ENCODE measurements at regions not wholly inside any gene's neighbourhood (a gene's known extent, or its start where the extent isn't known, plus 50 kb on each side); places are given as distances from the start of the nearest gene placed in this dataset.

DNA sequence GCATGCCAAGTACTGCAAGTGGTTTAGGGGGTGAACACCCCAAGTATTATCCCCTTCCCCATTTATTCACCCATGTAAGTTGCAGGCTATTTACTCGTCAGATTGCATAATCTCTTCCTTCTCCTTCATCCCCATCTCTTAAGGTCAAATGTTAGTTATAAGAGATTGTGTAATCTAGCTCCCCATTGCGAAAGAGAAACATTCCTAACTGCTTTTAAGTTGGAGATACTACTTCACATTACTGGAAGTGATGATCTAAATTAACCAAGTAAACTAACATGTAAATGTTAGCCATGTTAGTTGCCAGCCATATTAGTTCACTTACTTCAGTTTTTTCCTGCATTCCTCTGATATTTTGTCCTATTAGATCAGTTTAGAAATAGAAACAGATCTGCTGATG, 262.3 kb downstream of the TAF11L14 start:
- no peaks in the 10 kb centered on the region for H4K20me1 ChIP-seq (ENCODE audit: insufficient read depth)
- H3K36me3 ChIP-seq (ENCODE audit: insufficient read depth) = no peaks in the 10 kb centered on the region
- no peak overlapping the region for H3K4me2 ChIP-seq
- no peak overlapping the region for H3K9ac ChIP-seq
- H3K79me2 ChIP-seq (ENCODE audit: insufficient read depth, low read depth) = no peaks in the 10 kb centered on the region
- H3K4me1 ChIP-seq (ENCODE audit: low read depth, poor library complexity, severe bottlenecking) = no peaks in the 10 kb centered on the region
- no peak overlapping the region for H3K4me3 ChIP-seq (IDR thresholded peaks at IDR 0.05; ENCODE audit: insufficient read depth, low read depth, low read length)
- TF ChIP-seq CTCF (conservative IDR thresholded peaks at IDR 0.05; ENCODE audit: low read depth, low read length) = no peak
- H3K27me3 ChIP-seq (ENCODE audit: insufficient read depth, low read depth) = no peaks in the 10 kb centered on the region
- no peak overlapping the region for H2AFZ ChIP-seq (ENCODE audit: low read depth)
- H3K27ac ChIP-seq = no peak overlapping the region

- no peaks in the 10 kb centered on the region for H3K79me2 ChIP-seq (ENCODE audit: insufficient read depth, low read depth)
Observed at GRCh38 chr5:17897776-17898175, 263.5 kb downstream of the TAF11L14 start.

DNA sequence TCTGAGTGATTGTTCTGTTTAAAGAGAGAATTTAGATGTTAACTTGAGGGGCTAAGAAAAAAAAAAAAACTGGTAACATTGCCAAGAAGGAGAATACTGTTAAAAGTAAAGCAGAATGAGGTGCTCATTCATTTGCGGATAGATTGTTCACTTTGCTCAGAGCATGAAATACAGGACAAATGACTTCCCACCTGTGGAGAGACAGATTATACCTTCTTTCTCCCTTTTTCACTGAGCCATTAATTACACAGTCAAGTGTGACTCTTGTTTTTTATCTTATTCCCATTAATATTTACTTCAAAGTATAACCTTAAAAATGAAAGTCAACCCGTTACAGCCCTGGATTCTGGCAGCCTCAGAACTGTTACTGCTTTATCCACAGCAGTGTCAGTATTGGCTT, 264.5 kb downstream of the TAF11L14 start:
- Histone ChIP-seq H3K9ac (no peak overlapping the region), H3K4me3 (IDR thresholded peaks at IDR 0.05; ENCODE audit: insufficient read depth, low read depth, low read length) (no peak overlapping the region), H3K4me2 (no peak overlapping the region), H3K4me1 (ENCODE audit: low read depth, poor library complexity, severe bottlenecking) (no peaks in the 10 kb centered on the region), H4K20me1 (ENCODE audit: insufficient read depth) (no peaks in the 10 kb centered on the region), H3K79me2 (ENCODE audit: insufficient read depth, low read depth) (no peaks in the 10 kb centered on the region), H3K27ac (no peak overlapping the region), H3K36me3 (ENCODE audit: insufficient read depth) (no peaks in the 10 kb centered on the region), H2AFZ (ENCODE audit: low read depth) (no peak overlapping the region), H3K27me3 (ENCODE audit: insufficient read depth, low read depth) (no peaks in the 10 kb centered on the region)
- no peak for TF ChIP-seq CTCF (conservative IDR thresholded peaks at IDR 0.05; ENCODE audit: low read depth, low read length)

More at GRCh38 chr5:17897776-17898175, 263.5 kb downstream of the TAF11L14 start:
- no peaks in the 10 kb centered on the region for H4K20me1 ChIP-seq (ENCODE audit: insufficient read depth)
- H3K9ac ChIP-seq = no peak overlapping the region
- TF ChIP-seq CTCF (conservative IDR thresholded peaks at IDR 0.05; ENCODE audit: low read depth, low read length) = no peak
- H3K4me2 ChIP-seq = no peak overlapping the region
- no peaks in the 10 kb centered on the region for H3K36me3 ChIP-seq (ENCODE audit: insufficient read depth)
- H3K4me3 ChIP-seq (IDR thresholded peaks at IDR 0.05; ENCODE audit: insufficient read depth, low read depth, low read length) = no peak overlapping the region
- H3K27me3 ChIP-seq (ENCODE audit: insufficient read depth, low read depth) = no peaks in the 10 kb centered on the region
- H2AFZ ChIP-seq (ENCODE audit: low read depth) = no peak overlapping the region
- no peak overlapping the region for H3K27ac ChIP-seq
- H3K4me1 ChIP-seq (ENCODE audit: low read depth, poor library complexity, severe bottlenecking) = no peaks in the 10 kb centered on the region

- no peak overlapping the region for H2AFZ ChIP-seq (ENCODE audit: low read depth)
- no peak overlapping the region for H3K4me2 ChIP-seq
- H4K20me1 ChIP-seq (ENCODE audit: insufficient read depth) = no peaks in the 10 kb centered on the region
- H3K9ac ChIP-seq = no peak overlapping the region
- H3K4me1 ChIP-seq (ENCODE audit: low read depth, poor library complexity, severe bottlenecking) = no peaks in the 10 kb centered on the region
- TF ChIP-seq CTCF (conservative IDR thresholded peaks at IDR 0.05; ENCODE audit: low read depth, low read length) = no peak
- no peaks in the 10 kb centered on the region for H3K36me3 ChIP-seq (ENCODE audit: insufficient read depth)
- no peaks in the 10 kb centered on the region for H3K27me3 ChIP-seq (ENCODE audit: insufficient read depth, low read depth)
- no peak overlapping the region for H3K4me3 ChIP-seq (IDR thresholded peaks at IDR 0.05; ENCODE audit: insufficient read depth, low read depth, low read length)
- no peaks in the 10 kb centered on the region for H3K79me2 ChIP-seq (ENCODE audit: insufficient read depth, low read depth)
- no peak overlapping the region for H3K27ac ChIP-seq
Observed at GRCh38 chr5:17907094-17907493, 272.8 kb downstream of the TAF11L14 start.
